ENCODE measurements at regions not wholly inside any gene's neighbourhood (a gene's known extent, or its start where the extent isn't known, plus 50 kb on each side); places are given as distances from the start of the nearest gene placed in this dataset.

GRCh38 chr12:115064296-115064695, 380.3 kb upstream of the TBX3 start:
- TF ChIP-seq EZH2 (IDR thresholded peaks at IDR 0.05; ENCODE audit: insufficient read depth, poor library complexity, severe bottlenecking): no peak
- TF ChIP-seq EZH2phosphoT487 (IDR thresholded peaks at IDR 0.05; ENCODE audit: insufficient read depth, low read depth): no peak

All from GM23248 (cell line).